Calu3 (cell line): ENCODE measurements at regions not wholly inside any gene's neighbourhood (a gene's known extent, or its start where the extent isn't known, plus 50 kb on each side); places are given as distances from the start of the nearest gene placed in this dataset.

Experiments used
- BruUV-seq: library from RNA; stranded (reverse); fragments of 400-500 nt; replicated peaks from 2 replicates; lab custom pipeline; 2021; lab: Mats Ljungman, UMichigan
- CTCF ChIA-PET: fragments of 300-600 bp; sonication (Branson Sonifier 250); formaldehyde crosslinking; loops from one replicate; lab custom pipeline; 2022; ENCODE audit warnings: antibody characterized with exemption; lab: Charles Lee
- DNase-seq: peaks from one replicate; pipeline ENCODE4 v3.0.0; 2022
- H3K27ac Mint-ChIP-seq: one replicate; pipeline ENCODE4 v1.8.0; 2022; ENCODE audit warnings: mixed read lengths; ENCODE audit not compliant: unreplicated experiment
- H3K27me3 Mint-ChIP-seq: one replicate; pipeline ENCODE4 v1.8.0; 2022; ENCODE audit warnings: mixed read lengths; ENCODE audit not compliant: unreplicated experiment
- H3K36me3 Mint-ChIP-seq: one replicate; pipeline ENCODE4 v1.8.0; 2022; ENCODE audit warnings: mild to moderate bottlenecking, moderate library complexity, mixed read lengths; ENCODE audit not compliant: insufficient read depth, unreplicated experiment
- H3K4me1 Mint-ChIP-seq: one replicate; pipeline ENCODE4 v1.8.0; 2022; ENCODE audit warnings: mild to moderate bottlenecking, low read depth, mixed read lengths; ENCODE audit not compliant: unreplicated experiment
- H3K4me3 Mint-ChIP-seq: one replicate; pipeline ENCODE4 v1.8.0; 2022; ENCODE audit warnings: mild to moderate bottlenecking, low read depth, moderate library complexity, mixed read lengths; ENCODE audit not compliant: unreplicated experiment
- H3K9me3 Mint-ChIP-seq: one replicate; pipeline ENCODE4 v1.8.0; 2022; ENCODE audit warnings: low read depth, mixed read lengths; ENCODE audit not compliant: unreplicated experiment
- intact Hi-C: fragments of 100-400 bp; cut with micrococcal nuclease; formaldehyde crosslinking; loops from one replicate; pipeline ENCODE4 v1.10.0; 2022; ENCODE audit not compliant: unreplicated experiment
- TF ChIP-seq, protein P1 (sequence below): fragments of 200-600 bp; IDR thresholded peaks from one replicate; pipeline ENCODE4 v1.8.0; 2022; ENCODE audit warnings: antibody characterized with exemption; ENCODE audit not compliant: unreplicated experiment

- H3K9me3 Mint-ChIP-seq, result no peaks in the 10 kb centered on the region
- no TSS peak for BruUV-seq
- CTCF ChIA-PET, result no interaction called here
- no peaks in the 10 kb centered on the region for H3K4me1 Mint-ChIP-seq
- TF ChIP-seq, protein P1, sequence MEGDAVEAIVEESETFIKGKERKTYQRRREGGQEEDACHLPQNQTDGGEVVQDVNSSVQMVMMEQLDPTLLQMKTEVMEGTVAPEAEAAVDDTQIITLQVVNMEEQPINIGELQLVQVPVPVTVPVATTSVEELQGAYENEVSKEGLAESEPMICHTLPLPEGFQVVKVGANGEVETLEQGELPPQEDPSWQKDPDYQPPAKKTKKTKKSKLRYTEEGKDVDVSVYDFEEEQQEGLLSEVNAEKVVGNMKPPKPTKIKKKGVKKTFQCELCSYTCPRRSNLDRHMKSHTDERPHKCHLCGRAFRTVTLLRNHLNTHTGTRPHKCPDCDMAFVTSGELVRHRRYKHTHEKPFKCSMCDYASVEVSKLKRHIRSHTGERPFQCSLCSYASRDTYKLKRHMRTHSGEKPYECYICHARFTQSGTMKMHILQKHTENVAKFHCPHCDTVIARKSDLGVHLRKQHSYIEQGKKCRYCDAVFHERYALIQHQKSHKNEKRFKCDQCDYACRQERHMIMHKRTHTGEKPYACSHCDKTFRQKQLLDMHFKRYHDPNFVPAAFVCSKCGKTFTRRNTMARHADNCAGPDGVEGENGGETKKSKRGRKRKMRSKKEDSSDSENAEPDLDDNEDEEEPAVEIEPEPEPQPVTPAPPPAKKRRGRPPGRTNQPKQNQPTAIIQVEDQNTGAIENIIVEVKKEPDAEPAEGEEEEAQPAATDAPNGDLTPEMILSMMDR, result no peak
- H3K36me3 Mint-ChIP-seq, result no peaks in the 10 kb centered on the region
- no peaks in the 10 kb centered on the region for H3K27me3 Mint-ChIP-seq
- intact Hi-C loops, result no loop called here
- no peak overlapping the region for H3K4me3 Mint-ChIP-seq
- H3K27ac Mint-ChIP-seq, result no peak overlapping the region
- no peak for DNase-seq
Measured at GRCh38 chr4:126799416-126799815, 833.3 kb upstream of the INTU start.

DNA sequence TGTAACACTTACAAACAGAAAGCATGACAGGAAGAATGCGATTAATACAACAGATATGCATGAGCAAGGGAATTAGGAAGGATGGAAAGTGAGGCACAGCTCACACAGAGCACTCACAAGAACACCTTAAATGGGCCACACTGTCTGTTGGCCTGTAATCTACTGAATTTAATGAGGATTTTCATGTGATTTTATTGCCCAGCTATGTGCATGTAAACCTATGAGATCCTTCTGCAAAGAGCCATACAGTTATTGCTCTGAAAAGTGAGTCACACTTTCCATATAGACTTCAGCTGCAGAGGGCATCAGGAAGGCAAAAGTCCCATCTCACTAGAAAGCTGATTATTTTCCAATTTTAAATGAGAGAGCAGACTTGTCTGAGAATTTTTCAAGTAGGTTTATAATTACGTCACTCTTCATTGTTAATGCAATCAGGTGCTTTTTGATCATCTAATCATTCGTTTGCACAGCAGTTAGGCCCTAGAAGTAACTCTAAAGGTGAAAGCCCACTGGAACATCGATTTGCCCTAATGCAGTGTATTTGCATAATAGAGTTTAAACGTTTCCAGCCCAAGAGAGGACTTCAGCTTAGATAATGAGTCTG, 832.7 kb upstream of the INTU start:
- Mint-ChIP-seq H3K4me3 (no peak overlapping the region), H3K36me3 (no peaks in the 10 kb centered on the region), H3K4me1 (no peaks in the 10 kb centered on the region), H3K27ac (no peak overlapping the region), H3K9me3 (no peaks in the 10 kb centered on the region), H3K27me3 (no peaks in the 10 kb centered on the region)
- intact Hi-C loops, result no loop called here
- CTCF ChIA-PET, result no interaction called here
- no peak for DNase-seq
- TF ChIP-seq, protein P1, result no peak
- BruUV-seq, result no TSS peak

DNA sequence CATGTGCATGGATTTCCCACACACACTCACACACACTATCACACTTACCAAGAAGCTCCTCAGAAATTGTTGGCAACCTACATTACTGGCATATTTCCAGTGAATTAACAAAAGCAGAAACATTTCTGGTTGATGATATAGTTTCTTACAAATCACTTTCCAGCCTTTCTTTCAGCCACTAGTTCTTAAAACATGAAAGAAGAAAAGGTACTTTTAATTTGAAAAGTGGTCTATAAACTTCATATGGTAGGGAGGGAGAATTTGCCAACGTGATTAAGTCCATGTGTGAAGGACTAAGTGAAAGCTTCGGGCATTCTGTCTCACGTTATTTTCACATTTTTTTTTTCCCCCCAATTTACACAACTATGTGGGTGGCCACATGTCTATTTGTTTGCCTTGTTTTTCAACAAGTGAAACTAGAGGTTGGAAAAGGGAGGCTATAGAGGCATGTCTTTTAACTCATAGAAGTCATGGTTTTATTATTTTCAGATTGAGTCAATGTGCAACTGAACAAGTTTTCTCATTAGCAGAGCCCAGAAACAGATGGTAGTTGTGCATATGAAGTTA, 832.1 kb upstream of the INTU start:
- Mint-ChIP-seq H3K27me3 (no peaks in the 10 kb centered on the region), H3K4me1 (no peaks in the 10 kb centered on the region), H3K4me3 (no peak overlapping the region), H3K9me3 (no peaks in the 10 kb centered on the region), H3K27ac (no peak overlapping the region), H3K36me3 (no peaks in the 10 kb centered on the region)
- intact Hi-C loops, result no loop called here
- BruUV-seq, result no TSS peak
- no peak for DNase-seq
- TF ChIP-seq, protein P1, result no peak
- CTCF ChIA-PET, result interaction anchor here (0.6 kb wide), 1 partner anchor 796 kb away, joined by 7 read pairs; no protein-coding TSS in a partner anchor

DNA sequence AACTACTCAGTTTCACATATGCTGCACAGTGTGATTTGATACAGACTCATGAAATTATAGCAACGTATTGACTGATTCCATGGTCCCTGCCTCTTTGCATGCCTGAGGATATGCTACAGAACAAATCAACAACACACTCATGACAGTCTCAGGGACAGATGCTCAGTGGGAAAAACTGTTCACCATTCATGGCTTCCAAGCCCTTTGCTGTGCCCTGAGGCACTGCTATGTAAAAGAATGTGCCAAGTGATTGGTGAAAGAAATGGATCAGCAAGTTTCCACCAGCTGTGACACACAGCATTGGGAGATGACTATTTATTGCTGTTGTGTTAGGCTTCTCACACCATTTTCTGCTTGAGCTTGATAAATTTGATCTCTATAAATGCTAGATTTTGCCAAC, 825.6 kb upstream of the INTU start:
- no peaks in the 10 kb centered on the region for H3K27me3 Mint-ChIP-seq
- intact Hi-C loops, result no loop called here
- H3K36me3 Mint-ChIP-seq, result no peaks in the 10 kb centered on the region
- H3K4me3 Mint-ChIP-seq, result no peak overlapping the region
- TF ChIP-seq, protein P1, result no peak
- H3K9me3 Mint-ChIP-seq, result no peaks in the 10 kb centered on the region
- DNase-seq, result no peak
- no peaks in the 10 kb centered on the region for H3K4me1 Mint-ChIP-seq
- CTCF ChIA-PET, result no interaction called here
- BruUV-seq, result no TSS peak
- H3K27ac Mint-ChIP-seq, result no peak overlapping the region
